Ascending aorta (tissue), 2 donors: ENCODE measurements at regions not wholly inside any gene's neighbourhood (a gene's known extent, or its start where the extent isn't known, plus 50 kb on each side); places are given as distances from the start of the nearest gene placed in this dataset.

ENCODE experiments used
- DNase-seq, 2 donors: peaks; one replicate each; pipeline ENCODE4 v3.0.0-alpha.2; 2019; ENCODE audit warnings: low spot score in 2 of 2
- H3K27ac ChIP-seq, 2 donors: fragments of 200-600 bp; sonication (generic); one replicate each; pipeline ENCODE4 v1.5.1; 2016 to 2017; ENCODE audit warnings: mild to moderate bottlenecking in 1 of 2
- H3K27me3 ChIP-seq: fragments of 200-600 bp; sonication (generic); one replicate; pipeline ENCODE4 v1.5.1; 2017
- H3K36me3 ChIP-seq, 2 donors: fragments of 200-600 bp; sonication (generic); one replicate each; pipeline ENCODE4 v1.5.1; 2016
- H3K4me1 ChIP-seq, 2 donors: fragments of 200-600 bp; sonication (generic); one replicate each; pipeline ENCODE4 v1.5.1; 2016 to 2017; ENCODE audit warnings: mild to moderate bottlenecking in 1 of 2
- H3K4me3 ChIP-seq, 2 donors: fragments of 200-600 bp; sonication (generic); one replicate each; pipeline ENCODE4 v1.5.1; 2016 to 2017; ENCODE audit warnings: mild to moderate bottlenecking in 1 of 2
- H3K9me3 ChIP-seq, 2 donors: fragments of 200-600 bp; sonication (generic); one replicate each; pipeline ENCODE4 v1.5.1; 2016
- CTCF ChIP-seq, 3 experiments: fragments of 200-600 bp in 2 of 3; fragments of 450-650 bp in 1 of 3; sonication (generic) in 2 of 3; IDR thresholded peaks; one replicate each; pipeline ENCODE4 v1.5.1; 2016 to 2019; ENCODE audit warnings: antibody characterized with exemption in 3 of 3, mild to moderate bottlenecking in 1 of 3, moderate library complexity in 1 of 3
- intact Hi-C: fragments of 100-400 bp; cut with DNase I; formaldehyde crosslinking; loops from one replicate; pipeline ENCODE4 v1.15.1; 2023

GRCh38 chr4:128668566-128668965 is 140.9 kb upstream of the JADE1 start:
- DNase-seq = no peak
- Histone ChIP-seq H3K4me3 (no peak overlapping the region), H3K27me3 (no peaks in the 10 kb centered on the region), H3K4me1 (no peaks in the 10 kb centered on the region), H3K36me3 (no peaks in the 10 kb centered on the region), H3K27ac (no peak overlapping the region), H3K9me3 (no peaks in the 10 kb centered on the region)
- intact Hi-C loops = no loop called here
- no peak for TF ChIP-seq CTCF (IDR thresholded peaks at IDR 0.05)

- Histone ChIP-seq H3K4me1 (peaks cover 0 to 12% of the 10 kb centered on the region in 2 donors), H3K27ac (no peak overlapping the region), H3K36me3 (no peaks in the 10 kb centered on the region), H3K4me3 (no peak overlapping the region), H3K9me3 (no peaks in the 10 kb centered on the region), H3K27me3 (no peaks in the 10 kb centered on the region)
- DNase-seq = no peak
- intact Hi-C loops = no loop called here
- TF ChIP-seq CTCF (IDR thresholded peaks at IDR 0.05) = no peak
Observed at GRCh38 chr4:128665514-128665913, 144.0 kb upstream of the JADE1 start.

GRCh38 chr4:128663325-128663724 is 146.2 kb upstream of the JADE1 start:
- TF ChIP-seq CTCF (IDR thresholded peaks at IDR 0.05) = no peak
- Histone ChIP-seq H3K36me3 (no peaks in the 10 kb centered on the region), H3K4me1 (peaks cover 3 to 29% of the 10 kb centered on the region in 2 donors), H3K27ac (no peak overlapping the region), H3K9me3 (no peaks in the 10 kb centered on the region), H3K27me3 (no peaks in the 10 kb centered on the region), H3K4me3 (no peak overlapping the region)
- intact Hi-C loops = loop anchor here (5.0 kb wide), 1 partner anchor 91 kb away; no protein-coding TSS in a partner anchor
- no peak for DNase-seq

GRCh38 chr4:128661479-128661878 is 148.0 kb upstream of the JADE1 start:
- Histone ChIP-seq H3K27ac (peak overlapping the region; percentile 81 to 86), H3K36me3 (no peaks in the 10 kb centered on the region), H3K27me3 (no peaks in the 10 kb centered on the region), H3K4me1 (peaks cover 3 to 39% of the 10 kb centered on the region in 2 donors), H3K9me3 (no peaks in the 10 kb centered on the region), H3K4me3 (no peak overlapping the region)
- intact Hi-C loops = loop anchor here (5.0 kb wide), 1 partner anchor 89 kb away; no protein-coding TSS in a partner anchor
- DNase-seq = no peak
- TF ChIP-seq CTCF (IDR thresholded peaks at IDR 0.05) = no peak

GRCh38 chr4:128660361-128661215 is 148.9 kb upstream of the JADE1 start:
- Histone ChIP-seq H3K36me3 (no peaks in the 10 kb centered on the region), H3K27me3 (no peaks in the 10 kb centered on the region), H3K4me1 (peaks cover 3 to 39% of the 10 kb centered on the region in 2 donors), H3K9me3 (no peaks in the 10 kb centered on the region), H3K27ac (peak overlapping the region; percentile 81 to 86), H3K4me3 (no peak overlapping the region)
- peak in 1 of 2 donors; percentile 75 for DNase-seq
- TF ChIP-seq CTCF (IDR thresholded peaks at IDR 0.05) = no peak
- intact Hi-C loops = loop anchor here (5.0 kb wide), 1 partner anchor 88 kb away; no protein-coding TSS in a partner anchor
